T1000 (cell line): ENCODE measurements at regions not wholly inside any gene's neighbourhood (a gene's known extent, or its start where the extent isn't known, plus 50 kb on each side); places are given as distances from the start of the nearest gene placed in this dataset.

Source experiments
- DNase-seq: peaks from one replicate; lab custom pipeline; 2025; ENCODE audit warnings: mixed read lengths; lab: John Stamatoyannopoulos, UW

GRCh38 chr6:153625089-153625488 lies 414.0 kb upstream of the OPRM1 start:
- peak; percentile 50 for DNase-seq

DNA sequence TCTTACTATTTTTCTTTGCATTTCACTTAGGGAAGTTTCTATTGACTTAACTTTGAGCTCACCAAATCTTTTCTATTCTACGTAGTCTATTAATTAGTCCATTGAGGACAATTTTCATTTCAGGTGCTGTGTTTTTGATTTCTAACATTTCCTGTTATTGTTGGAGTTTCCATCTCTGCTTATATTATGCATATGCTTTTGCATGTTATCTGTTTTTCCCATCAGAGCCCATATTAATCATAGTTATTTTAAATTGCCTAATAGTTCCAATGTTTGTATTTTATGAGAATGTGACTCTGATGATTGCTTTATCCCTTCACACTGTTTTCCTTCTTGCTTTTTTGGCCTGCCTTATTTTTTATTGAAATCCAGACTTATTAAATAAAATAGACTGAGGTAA lies 414.5 kb upstream of the OPRM1 start:
- DNase-seq = no peak

DNA sequence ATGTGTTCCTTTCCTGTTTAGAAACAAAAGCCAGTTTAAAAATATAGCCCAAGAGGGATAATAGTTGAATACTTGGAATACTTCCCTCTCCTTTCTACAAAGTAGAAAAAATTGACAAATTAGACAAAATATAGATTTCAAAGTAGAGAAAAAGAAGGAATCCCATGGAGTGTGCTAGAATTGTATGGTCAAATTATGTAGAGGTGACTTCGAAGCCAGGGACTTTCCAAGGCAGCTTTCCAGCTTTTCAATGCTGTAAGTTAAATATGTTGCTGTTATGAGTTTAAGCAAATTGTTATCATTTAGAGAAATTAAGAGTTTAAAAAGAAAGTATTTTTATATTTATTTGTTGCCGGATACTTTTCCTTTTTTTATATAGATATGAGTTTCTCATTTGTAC lies 415.5 kb upstream of the OPRM1 start:
- DNase-seq = no peak

DNA sequence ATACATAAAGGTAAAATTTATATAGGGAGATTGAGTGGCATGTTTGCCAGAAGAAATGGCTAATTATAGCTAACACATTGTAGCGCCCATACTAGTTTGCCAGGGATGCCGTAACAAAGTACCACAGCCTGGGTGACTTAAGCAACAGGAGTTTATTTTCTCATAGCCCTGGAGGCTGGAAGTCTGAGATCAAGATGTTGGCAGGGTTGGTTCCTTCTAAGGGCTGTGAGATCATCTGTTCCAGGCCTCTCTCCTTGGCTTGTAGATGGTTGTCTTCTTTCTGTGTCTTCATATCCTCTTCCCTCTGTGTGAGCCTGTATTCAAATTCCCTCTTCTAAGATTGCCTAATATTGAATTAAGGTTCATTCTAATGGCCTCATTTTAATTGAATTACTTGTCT lies 417.5 kb upstream of the OPRM1 start:
- DNase-seq = no peak

DNA sequence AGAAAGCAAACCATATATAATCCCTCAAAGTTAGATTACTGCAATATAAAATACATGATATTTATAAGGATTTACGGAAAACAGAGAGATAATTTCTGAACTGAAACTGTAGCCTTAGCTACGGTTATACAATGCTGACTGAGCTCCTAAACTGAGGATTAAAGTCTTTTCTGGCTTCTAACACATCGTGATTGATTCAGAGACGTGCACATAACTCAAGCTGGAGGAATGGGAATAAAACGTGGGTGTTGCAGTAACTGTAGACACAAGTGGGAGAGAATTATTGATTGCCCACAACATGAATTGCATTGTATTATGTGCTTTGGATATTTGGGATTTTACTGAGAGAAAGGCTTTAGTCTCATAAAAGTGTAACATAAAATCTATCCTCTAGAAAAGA lies 418.0 kb upstream of the OPRM1 start:
- no peak for DNase-seq

DNA sequence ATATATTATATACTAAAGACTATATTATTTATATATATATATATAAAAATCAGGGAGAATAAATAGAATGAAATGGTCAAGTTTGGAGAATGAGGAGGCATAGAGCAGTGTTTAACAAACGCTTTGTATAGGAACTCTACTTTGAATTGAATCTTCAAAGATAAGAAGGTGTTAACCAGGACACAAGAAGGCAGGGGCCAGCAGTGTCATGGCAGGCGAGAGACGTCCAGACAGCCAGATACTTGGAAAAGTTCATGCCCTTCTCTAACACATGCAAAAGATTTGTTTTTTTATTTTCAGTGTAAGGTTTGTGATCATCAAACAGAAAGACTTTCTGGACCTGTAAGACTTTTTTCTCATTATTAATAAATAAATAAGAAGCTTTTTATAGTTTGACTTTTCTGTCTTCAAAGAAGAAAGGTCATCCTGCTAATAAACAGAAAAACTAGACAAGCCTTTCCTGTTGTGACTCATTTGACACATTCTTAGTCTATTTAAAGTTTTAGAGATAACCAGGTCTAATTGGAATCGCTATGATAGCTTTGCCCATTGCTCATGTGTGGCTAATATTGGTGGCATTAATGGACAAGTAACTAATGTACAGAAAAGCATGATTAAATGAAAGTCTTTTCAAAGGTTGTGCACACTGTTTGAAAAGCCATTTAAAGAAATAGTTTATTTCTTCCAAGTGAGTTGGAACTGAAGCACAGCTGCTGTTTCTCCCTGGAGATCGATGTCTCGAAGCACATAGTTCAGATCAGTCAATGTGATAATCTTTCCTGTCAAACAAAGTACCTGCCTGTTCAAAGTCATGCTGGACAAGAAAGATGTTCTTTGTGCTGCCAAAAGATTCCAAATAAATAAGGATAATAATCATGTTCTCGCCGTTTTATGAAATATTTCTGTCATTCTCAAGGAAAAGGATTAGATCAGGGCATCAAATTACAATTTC lies 420.4 kb upstream of the OPRM1 start:
- no peak for DNase-seq

GRCh38 chr6:153616506-153616905 lies 422.5 kb upstream of the OPRM1 start:
- DNase-seq = no peak

DNA sequence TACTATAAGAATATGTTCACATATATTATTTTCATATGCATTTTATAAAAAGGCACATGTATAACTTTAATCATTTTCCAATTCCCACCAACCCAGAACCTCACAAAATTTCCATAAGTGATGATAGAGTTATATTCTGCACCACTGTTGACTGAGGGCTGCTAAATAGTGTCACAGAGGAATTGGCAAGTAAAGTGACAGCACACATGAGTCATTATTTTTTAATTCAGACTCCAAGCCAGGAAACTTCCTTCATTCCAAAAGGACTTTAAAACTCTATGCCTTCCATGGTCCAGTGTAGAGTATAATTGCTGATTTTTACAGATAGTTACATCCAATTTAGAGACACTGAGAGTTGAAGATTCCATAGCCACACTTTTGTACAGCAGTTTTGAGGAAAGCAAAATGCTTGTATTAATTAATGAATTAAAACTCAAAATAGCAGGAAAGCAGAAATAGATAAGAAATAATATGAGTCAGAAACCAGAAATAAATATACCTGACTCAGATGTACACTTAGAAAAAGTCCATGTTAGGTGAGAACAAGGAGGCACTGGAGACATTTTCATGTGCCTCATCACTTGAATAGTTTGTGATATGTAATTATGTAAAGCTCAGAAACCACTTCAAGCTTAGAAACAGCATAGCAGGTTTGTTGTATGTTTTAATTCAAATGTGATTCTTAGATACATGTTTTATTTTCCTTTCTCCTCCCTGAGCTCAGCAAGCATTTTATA lies 425.2 kb upstream of the OPRM1 start:
- no peak for DNase-seq

DNA sequence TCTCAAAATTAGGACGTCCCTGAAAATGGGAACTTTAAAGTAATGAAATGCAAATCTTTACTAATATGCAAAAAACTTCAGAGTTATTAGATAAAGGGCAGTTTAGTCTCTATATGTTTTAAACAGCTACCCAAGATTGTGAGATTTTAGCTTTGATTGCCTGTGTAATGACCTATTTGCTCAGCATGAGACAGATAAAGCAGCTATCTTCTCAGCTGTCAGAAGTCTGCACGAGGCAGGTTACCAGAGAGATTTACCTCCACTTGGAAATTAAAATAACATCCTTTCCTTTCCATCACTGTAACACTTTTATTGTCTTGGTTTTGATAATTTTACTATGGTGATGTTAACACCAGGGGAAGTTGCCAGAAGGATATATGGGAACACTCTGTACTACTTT lies 436.6 kb upstream of the OPRM1 start:
- no peak for DNase-seq

GRCh38 chr6:153599901-153600300 lies 439.1 kb upstream of the OPRM1 start:
- DNase-seq = no peak

GRCh38 chr6:153595903-153596302 lies 443.1 kb upstream of the OPRM1 start:
- no peak for DNase-seq

- DNase-seq = no peak
Measured at GRCh38 chr6:153594871-153595270, 444.2 kb upstream of the OPRM1 start.

- no peak for DNase-seq
Measured at GRCh38 chr6:153591159-153591558, 447.9 kb upstream of the OPRM1 start.

DNA sequence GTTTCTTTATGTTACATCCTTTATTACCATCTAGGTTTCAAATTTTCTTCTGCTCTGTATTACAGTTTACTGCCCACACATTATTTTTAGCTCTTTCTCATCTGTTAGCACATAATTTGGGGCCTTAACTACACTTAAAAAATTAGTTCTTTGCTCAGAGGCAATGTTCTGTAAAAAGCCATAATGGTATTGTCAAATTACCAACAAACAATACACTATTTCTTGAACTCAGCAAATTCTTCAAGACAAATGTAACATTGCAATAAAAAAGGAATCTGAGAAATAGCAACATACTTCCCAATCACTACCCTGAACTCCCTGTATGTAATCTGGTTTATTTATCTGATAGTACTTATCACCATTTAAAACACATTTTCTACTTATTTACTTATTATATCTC lies 448.6 kb upstream of the OPRM1 start:
- DNase-seq = no peak

- no peak for DNase-seq
Measured at GRCh38 chr6:153588330-153588729, 450.7 kb upstream of the OPRM1 start.

GRCh38 chr6:153583685-153584084 lies 452.6 kb upstream of the RGS17 start:
- no peak for DNase-seq

GRCh38 chr6:153580776-153581175 lies 449.7 kb upstream of the RGS17 start:
- DNase-seq = no peak

DNA sequence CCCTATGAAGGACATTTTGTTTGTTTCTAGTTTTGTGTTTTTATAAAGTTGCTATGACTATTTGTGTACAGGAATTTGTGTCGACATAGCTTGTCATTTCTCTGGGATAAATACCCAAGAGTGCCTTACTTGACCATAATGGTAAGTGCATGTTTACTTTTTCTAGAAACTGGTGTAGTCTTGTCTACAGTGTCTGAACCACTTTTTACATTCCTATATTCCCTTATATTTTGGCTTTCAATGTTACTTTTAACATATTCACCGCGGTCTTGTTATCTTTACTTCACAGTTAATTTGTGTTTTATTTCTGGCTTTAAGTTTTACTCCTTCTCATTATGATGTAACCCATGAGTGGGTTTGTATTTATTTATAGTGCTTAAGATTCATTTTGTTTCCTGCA lies 444.4 kb upstream of the RGS17 start:
- DNase-seq = no peak

GRCh38 chr6:153574231-153574630 lies 443.1 kb upstream of the RGS17 start:
- no peak for DNase-seq

GRCh38 chr6:153572371-153572770 lies 441.3 kb upstream of the RGS17 start:
- DNase-seq = no peak

GRCh38 chr6:153568628-153569027 lies 437.5 kb upstream of the RGS17 start:
- no peak for DNase-seq

DNA sequence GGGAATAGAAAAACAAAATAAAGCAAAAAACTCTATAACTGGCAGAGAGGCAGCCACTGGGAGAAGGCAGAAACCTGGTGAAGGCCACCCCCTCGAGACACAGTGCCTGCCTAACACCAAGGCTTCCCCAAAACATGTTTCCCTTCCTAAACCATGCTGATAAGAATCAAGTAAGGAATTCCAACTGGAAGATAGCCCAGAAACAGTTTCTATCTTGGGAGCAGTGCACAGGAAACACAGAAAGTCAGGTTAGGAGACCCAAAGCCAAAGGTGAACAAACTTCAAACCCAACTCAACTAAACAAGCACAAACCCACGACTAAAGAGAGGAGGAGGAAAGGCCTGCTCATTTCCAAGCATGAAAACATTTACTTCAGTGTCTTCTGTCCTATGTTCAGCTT lies 433.7 kb upstream of the RGS17 start:
- no peak for DNase-seq

DNA sequence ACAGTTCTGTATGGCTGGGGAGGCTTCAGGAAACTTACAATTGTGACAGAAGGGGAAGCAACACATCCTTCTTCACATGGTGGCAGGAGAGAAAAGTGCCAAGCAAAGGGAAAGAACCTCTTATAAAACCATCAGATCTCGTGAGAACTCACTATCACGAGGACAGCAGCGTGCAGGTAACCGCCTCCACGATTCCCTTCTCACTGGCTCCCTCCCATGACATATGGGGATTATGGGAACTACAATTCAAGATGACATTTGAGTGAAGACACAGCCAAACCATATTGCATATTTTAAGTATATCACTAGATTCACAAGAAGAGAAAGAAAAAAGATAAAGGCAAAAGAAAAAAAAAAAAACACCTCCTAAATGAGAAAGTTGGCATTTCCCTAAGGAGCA lies 431.9 kb upstream of the RGS17 start:
- no peak for DNase-seq
